Bronchial epithelial cell (primary cell): ENCODE measurements at regions not wholly inside any gene's neighbourhood (a gene's known extent, or its start where the extent isn't known, plus 50 kb on each side); places are given as distances from the start of the nearest gene placed in this dataset.
A peak's percentile ranks its signal among the peaks of the same experiment; 100 is the strongest.

Experiments
- DNase-seq: peaks from one replicate; pipeline ENCODE4 v3.0.0-alpha.2; 2010; ENCODE audit warnings: low read depth
- FAIRE-seq: peaks from 2 replicates; lab custom pipeline; 2011; peaks lifted over from hg19 to GRCh38; lab: Jason Lieb, UNC
- H3K27me3 ChIP-seq: 2 replicates; pipeline ENCODE4 v1.5.1; 2011; ENCODE audit warnings: low read length; ENCODE audit not compliant: control insufficient read depth, insufficient read depth
- H3K36me3 ChIP-seq: 2 replicates; pipeline ENCODE4 v1.5.1; 2011; ENCODE audit warnings: low read length; ENCODE audit not compliant: control insufficient read depth, insufficient read depth
- H3K4me3 ChIP-seq: 2 replicates; pipeline ENCODE4 v1.5.1; 2011; ENCODE audit warnings: mild to moderate bottlenecking, low read depth, low read length, control low read depth
- CTCF ChIP-seq: IDR thresholded peaks from 2 replicates; pipeline ENCODE4 v1.5.1; 2011; ENCODE audit warnings: mild to moderate bottlenecking, moderate library complexity, low read length, control low read depth, inconsistent platforms; ENCODE audit not compliant: insufficient read depth, severe bottlenecking

GRCh38 chr10:118907051-118907450, 122.5 kb upstream of the NANOS1 start:
- FAIRE-seq (no peak), DNase-seq (no peak)
- Histone ChIP-seq H3K27me3 (no peaks in the 10 kb centered on the region), H3K36me3 (no peaks in the 10 kb centered on the region), H3K4me3 (no peak overlapping the region)
- no peak for TF ChIP-seq CTCF

- no peaks in the 10 kb centered on the region for H3K27me3 ChIP-seq
- FAIRE-seq (no peak), DNase-seq (no peak)
- TF ChIP-seq CTCF, result no peak
- no peaks in the 10 kb centered on the region for H3K36me3 ChIP-seq
- no peak overlapping the region for H3K4me3 ChIP-seq
These were observed 120.8 kb upstream of the NANOS1 start for GRCh38 chr10:118908557-118909256.

GRCh38 chr10:118910702-118911101, 118.8 kb upstream of the NANOS1 start:
- TF ChIP-seq CTCF, result no peak
- FAIRE-seq, result peak; percentile 18
- no peaks in the 10 kb centered on the region for H3K27me3 ChIP-seq
- H3K36me3 ChIP-seq, result no peaks in the 10 kb centered on the region
- no peak overlapping the region for H3K4me3 ChIP-seq
- DNase-seq, result no peak

GRCh38 chr10:118911363-118911762, 118.2 kb upstream of the NANOS1 start:
- DNase-seq (peak; percentile 26), FAIRE-seq (no peak)
- Histone ChIP-seq H3K4me3 (no peak overlapping the region), H3K36me3 (no peaks in the 10 kb centered on the region), H3K27me3 (no peaks in the 10 kb centered on the region)
- TF ChIP-seq CTCF, result no peak

- DNase-seq (no peak), FAIRE-seq (no peak)
- H3K27me3 ChIP-seq, result no peaks in the 10 kb centered on the region
- H3K4me3 ChIP-seq, result no peak overlapping the region
- no peak for TF ChIP-seq CTCF
- no peaks in the 10 kb centered on the region for H3K36me3 ChIP-seq
These were observed 116.4 kb upstream of the NANOS1 start for GRCh38 chr10:118912961-118913600.
